Thyroid gland (tissue), 4 donors: ENCODE measurements at regions not wholly inside any gene's neighbourhood (a gene's known extent, or its start where the extent isn't known, plus 50 kb on each side); places are given as distances from the start of the nearest gene placed in this dataset.

Source experiments
- POLR2A ChIP-seq, 2 donors: fragments of 450-650 bp; IDR thresholded peaks; one replicate each; pipeline ENCODE4 v1.6.1; 2017; ENCODE audit warnings: antibody characterized with exemption in 2 of 2, mild to moderate bottlenecking in 2 of 2, moderate library complexity in 1 of 2
- TF ChIP-seq, protein P1 (sequence below), 6 experiments: fragments of 200-600 bp in 3 of 6; fragments of 450-650 bp in 3 of 6; sonication (generic) in 3 of 6; IDR thresholded peaks; one replicate each; pipeline ENCODE4 v1.5.1; 2016 to 2019; ENCODE audit warnings: antibody characterized with exemption in 6 of 6, mild to moderate bottlenecking in 2 of 6, inconsistent platforms in 1 of 6, moderate library complexity in 1 of 6

DNA sequence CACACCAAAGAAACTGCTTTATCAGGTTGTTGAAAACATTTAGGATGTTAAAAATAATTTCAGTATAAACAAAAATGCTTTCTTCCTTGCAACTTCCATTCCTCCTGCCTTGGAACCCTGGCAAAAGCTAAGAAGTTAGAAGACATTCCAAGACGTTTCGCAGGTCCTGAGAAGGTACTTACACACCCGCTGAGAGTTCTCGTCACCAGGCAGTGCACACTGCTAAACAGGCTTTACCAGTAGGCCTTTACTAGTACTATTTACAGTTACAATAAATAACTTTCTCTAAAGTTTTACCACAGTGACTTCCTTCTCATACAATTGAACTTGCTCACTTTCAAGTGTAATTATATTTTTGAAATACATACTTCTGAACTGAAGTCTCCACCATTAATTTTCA lies 81.4 kb upstream of the RPS6KA2 start:
- TF ChIP-seq, protein P1, sequence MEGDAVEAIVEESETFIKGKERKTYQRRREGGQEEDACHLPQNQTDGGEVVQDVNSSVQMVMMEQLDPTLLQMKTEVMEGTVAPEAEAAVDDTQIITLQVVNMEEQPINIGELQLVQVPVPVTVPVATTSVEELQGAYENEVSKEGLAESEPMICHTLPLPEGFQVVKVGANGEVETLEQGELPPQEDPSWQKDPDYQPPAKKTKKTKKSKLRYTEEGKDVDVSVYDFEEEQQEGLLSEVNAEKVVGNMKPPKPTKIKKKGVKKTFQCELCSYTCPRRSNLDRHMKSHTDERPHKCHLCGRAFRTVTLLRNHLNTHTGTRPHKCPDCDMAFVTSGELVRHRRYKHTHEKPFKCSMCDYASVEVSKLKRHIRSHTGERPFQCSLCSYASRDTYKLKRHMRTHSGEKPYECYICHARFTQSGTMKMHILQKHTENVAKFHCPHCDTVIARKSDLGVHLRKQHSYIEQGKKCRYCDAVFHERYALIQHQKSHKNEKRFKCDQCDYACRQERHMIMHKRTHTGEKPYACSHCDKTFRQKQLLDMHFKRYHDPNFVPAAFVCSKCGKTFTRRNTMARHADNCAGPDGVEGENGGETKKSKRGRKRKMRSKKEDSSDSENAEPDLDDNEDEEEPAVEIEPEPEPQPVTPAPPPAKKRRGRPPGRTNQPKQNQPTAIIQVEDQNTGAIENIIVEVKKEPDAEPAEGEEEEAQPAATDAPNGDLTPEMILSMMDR (IDR thresholded peaks at IDR 0.05), result no peak
- TF ChIP-seq POLR2A (IDR thresholded peaks at IDR 0.05), result no peak
